CD4-positive, alpha-beta T cell treated with Interleukin-15 for 4 hours (primary cell): ENCODE measurements at regions not wholly inside any gene's neighbourhood (a gene's known extent, or its start where the extent isn't known, plus 50 kb on each side); places are given as distances from the start of the nearest gene placed in this dataset.
"Not testable (repeated sequence)": the region's sequence is repeated elsewhere in the genome, so short reads cannot be mapped to it uniquely, and the experiment has no call there.

Source experiments
- DNase-seq: peaks from one replicate; pipeline ENCODE4 v3.0.0-alpha.2; 2020; ENCODE audit warnings: low spot score

GRCh38 chr2:195356920-195357440, 300.0 kb upstream of the SLC39A10 start:
- no peak for DNase-seq

- DNase-seq: no peak
These were observed 301.0 kb upstream of the SLC39A10 start for GRCh38 chr2:195356026-195356425.

DNA sequence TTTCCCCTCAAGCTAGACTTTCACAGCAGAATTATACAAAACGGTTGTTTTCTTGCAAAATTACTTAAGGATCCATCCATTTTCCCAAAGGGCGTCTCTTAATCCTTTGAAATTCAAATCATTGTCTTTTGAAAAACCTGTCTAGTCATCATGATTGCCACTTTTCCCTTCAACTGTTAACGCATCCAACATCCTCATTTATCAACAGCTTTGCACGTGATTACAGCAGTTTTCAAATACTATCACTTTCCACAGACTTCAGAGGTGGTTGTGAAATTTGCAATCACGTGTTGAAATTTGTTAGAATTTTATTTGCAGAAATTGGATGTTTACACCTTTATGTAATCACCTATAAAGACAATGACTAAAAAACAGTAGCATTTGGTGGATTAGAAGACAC, 304.4 kb upstream of the SLC39A10 start:
- no peak for DNase-seq

GRCh38 chr2:195343942-195344530, 313.0 kb upstream of the SLC39A10 start:
- no peak for DNase-seq

DNA sequence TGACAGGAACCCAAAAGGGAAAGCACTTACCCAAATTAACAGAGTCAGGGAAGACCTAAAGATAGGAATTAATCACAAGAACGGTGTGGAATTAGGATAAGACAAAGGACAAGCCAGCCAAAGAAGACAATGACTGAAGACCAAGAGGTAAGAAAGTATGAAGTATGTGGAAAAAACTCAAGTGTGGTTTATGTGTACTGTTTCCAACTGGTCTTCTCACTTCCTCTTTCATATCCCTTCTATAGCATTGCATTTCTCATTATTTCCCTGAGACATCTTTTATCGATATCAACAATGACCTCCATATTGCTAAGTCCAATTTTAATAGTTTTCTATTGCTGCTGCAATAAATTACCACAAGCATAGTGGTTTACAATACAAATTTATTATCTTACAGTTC, 313.5 kb upstream of the SLC39A10 start:
- no peak for DNase-seq

DNA sequence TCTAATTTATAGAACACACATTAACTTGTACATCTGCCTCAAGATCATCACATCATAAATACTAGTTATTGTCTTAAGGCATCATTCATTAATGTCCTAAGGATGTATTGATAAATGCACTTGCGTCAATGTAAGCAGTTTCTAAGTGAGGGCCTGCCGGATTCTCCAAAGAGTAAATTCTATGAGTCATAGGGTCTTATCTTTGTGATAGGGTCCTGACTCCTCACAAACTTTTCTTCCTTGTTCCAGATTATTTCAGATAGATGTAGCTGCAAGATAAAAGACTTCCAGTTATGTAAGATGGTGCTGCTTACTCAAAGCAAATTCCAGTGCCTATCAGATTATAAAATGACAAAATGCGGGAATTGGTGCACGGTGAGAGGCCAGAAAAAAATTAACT, 315.0 kb upstream of the SLC39A10 start:
- DNase-seq: no peak

- no peak for DNase-seq
These were observed 318.2 kb upstream of the SLC39A10 start for GRCh38 chr2:195338856-195339255.

GRCh38 chr2:195337597-195337996, 319.4 kb upstream of the SLC39A10 start:
- no peak for DNase-seq

GRCh38 chr2:195333869-195334268, 323.2 kb upstream of the SLC39A10 start:
- no peak for DNase-seq

- no peak for DNase-seq
These were observed 325.1 kb upstream of the SLC39A10 start for GRCh38 chr2:195331966-195332365.

- no peak for DNase-seq
These were observed 325.9 kb upstream of the SLC39A10 start for GRCh38 chr2:195331129-195331528.

- no peak for DNase-seq
These were observed 326.5 kb upstream of the SLC39A10 start for GRCh38 chr2:195330513-195330956.

DNA sequence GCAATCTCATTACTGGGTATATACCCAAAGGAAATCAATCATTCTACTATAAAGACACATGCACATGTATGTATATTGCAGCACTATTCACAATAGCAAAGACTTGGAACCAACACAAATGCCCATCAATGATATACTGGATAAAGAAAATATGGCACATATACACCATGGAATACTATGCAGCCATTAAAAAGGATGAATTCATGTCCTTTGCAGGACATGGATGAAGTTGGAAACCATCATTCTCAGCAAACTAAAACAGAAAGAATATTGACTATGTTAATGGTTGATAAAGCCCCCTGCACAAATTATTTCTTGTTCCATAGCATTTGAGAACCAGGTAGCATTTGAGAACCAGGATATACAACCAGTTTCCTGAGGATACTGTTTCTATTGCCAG, 327.2 kb upstream of the SLC39A10 start:
- DNase-seq: not testable (repeated sequence)

- no peak for DNase-seq
These were observed 330.5 kb upstream of the SLC39A10 start for GRCh38 chr2:195326537-195326936.

- DNase-seq: no peak
These were observed 334.7 kb upstream of the SLC39A10 start for GRCh38 chr2:195322324-195322723.

DNA sequence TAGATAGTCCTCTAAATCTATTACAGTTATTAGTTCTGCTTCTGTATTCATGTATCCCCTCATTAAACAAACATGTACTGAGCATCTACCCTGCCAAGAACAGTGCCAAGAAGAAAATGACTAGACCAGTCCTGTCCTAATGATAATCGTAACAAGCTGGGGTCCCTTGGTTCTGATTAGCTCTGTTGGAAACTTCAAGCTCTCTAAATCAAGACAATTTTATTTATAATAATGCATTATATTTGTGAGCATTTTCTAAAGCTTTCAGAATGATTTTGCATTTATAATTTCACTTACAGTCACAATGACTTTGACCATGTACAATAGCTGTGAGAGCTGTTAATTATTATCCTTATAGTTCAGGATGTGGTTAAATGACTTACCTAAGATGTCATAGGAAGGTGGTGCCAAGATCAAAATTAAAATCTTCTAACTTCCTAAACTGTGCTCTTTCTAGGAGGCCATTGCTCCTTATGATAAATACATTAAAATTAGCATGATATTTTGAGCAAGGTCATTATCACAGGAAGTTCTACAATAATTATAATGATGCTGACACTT, 336.5 kb upstream of the SLC39A10 start:
- no peak for DNase-seq

DNA sequence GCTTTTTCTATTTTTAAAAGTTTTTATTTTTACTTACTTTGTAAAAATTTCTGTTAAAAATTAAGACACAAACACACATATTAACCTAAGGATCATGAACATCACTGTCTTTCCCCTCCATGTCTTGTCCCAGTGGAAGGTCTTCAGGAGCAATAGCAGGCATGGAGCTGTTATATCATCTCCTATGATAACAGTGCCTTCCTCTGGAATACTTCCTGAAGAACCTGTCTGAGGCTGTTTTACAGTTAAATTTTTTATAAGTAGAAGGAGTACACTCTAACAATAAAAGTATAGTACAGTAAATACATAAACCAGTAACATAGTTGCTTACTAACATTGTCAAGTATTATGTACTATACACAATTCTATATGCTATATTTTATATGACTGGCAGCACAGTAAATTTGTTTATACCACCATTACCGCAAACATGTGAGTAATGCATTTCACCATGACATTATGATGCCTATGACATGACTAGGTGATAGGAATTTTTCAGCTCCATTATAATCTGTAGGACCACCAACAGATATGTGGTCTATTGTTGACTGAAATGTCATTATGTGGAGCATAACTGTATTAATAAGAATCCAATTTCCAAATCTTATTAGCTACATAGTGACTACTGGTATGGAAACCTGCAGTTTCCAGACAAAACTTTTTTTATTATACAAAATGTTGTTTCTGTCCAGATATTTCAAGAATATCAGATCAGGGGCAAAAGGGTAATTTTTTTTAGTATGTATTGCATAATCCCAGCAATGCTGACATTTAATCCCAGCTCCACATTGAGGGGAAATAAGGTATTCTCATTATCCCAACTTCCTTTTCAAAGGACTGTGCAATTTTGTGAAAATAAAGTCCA, 337.2 kb upstream of the SLC39A10 start:
- DNase-seq: no peak

- DNase-seq: no peak
These were observed 337.9 kb upstream of the SLC39A10 start for GRCh38 chr2:195319112-195319460.

GRCh38 chr2:195318440-195319111, 338.4 kb upstream of the SLC39A10 start:
- peak; percentile 46 for DNase-seq

- DNase-seq: no peak
These were observed 339.5 kb upstream of the SLC39A10 start for GRCh38 chr2:195317550-195317949.

DNA sequence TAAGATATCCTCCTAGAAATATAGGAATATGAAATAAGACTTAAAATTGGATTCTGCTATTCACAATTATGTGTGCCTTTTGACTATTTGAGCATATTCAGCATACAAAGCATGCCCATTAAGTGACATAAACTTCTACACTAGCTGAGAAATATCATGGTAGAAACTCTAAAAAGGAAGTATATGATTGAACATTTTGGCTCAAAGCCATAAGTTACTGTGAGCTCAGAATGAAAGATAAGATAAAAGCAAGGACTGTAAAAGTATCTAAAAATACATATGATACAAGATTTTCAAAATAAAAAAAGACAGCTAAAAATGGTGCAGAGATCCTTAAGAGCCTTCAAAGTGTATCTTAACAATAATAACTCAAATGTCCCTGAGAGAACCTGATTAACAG, 340.5 kb upstream of the SLC39A10 start:
- no peak for DNase-seq

DNA sequence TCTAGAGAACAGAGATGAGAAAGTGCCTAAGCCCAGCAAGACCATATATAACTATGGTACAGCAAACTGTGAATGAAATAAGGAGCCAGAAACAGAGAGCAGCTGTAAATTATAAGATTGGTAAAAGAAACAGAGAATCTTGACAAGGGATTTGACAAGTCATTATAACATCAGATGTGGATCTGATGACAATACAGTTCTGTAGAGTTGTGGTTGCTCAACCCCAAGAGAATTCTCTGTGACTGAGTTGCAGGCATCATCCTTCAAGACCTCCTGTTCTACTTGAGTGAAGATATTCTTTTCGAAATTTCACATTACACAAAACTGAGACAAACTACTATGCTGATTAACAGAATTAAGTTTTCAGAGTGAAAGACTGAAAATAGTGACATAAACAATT, 343.1 kb upstream of the SLC39A10 start:
- no peak for DNase-seq

DNA sequence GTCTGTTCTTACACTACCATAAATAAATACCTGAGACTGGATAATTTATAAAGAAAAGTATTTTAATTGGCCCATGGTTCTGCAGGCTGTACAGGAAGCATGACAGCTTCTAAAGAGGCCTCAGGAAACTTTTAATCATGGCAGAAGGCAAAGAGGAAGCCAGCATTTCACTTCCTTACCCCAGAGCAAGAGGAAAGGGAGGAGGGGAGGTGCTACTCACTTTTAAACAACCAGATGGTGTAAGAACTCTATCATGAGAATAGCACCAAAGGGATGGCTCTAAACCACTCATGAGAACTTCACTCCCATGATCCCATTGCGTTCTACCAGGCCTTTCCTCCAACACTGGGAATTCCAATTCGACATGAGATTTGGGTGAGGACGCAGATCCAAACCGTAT, 344.4 kb upstream of the SLC39A10 start:
- DNase-seq: no peak
